Progenitor cell of endocrine pancreas (in vitro differentiated cells): ENCODE measurements at regions not wholly inside any gene's neighbourhood (a gene's known extent, or its start where the extent isn't known, plus 50 kb on each side); places are given as distances from the start of the nearest gene placed in this dataset.

Experiments
- DNase-seq: peaks from one replicate; pipeline ENCODE4 v3.0.0; 2021; ENCODE audit warnings: low spot score; ENCODE audit not compliant: unreplicated experiment
- H3K27ac Mint-ChIP-seq: 2 replicates; pipeline ENCODE4 v1.8.0; 2021; ENCODE audit warnings: mild to moderate bottlenecking, moderate library complexity, mixed read lengths
- H3K27me3 Mint-ChIP-seq: 2 replicates; pipeline ENCODE4 v1.8.0; 2021; ENCODE audit warnings: mixed read lengths
- H3K36me3 Mint-ChIP-seq: 2 replicates; pipeline ENCODE4 v1.8.0; 2022; ENCODE audit warnings: mixed read lengths; ENCODE audit not compliant: insufficient read depth
- H3K4me1 Mint-ChIP-seq: 2 replicates; pipeline ENCODE4 v1.8.0; 2021; ENCODE audit warnings: low read depth, mixed read lengths
- H3K4me3 Mint-ChIP-seq: 2 replicates; pipeline ENCODE4 v1.8.0; 2021; ENCODE audit warnings: low read depth, mild to moderate bottlenecking, moderate library complexity, mixed read lengths
- H3K9me3 Mint-ChIP-seq: 2 replicates; pipeline ENCODE4 v1.8.0; 2021; ENCODE audit warnings: low read depth, mixed read lengths
- TF ChIP-seq, protein P1 (sequence below): fragments of 200-600 bp; sonication (generic); IDR thresholded peaks from one replicate; pipeline ENCODE4 v1.5.0; 2021; ENCODE audit warnings: antibody characterized with exemption, mild to moderate bottlenecking; ENCODE audit not compliant: unreplicated experiment

DNA sequence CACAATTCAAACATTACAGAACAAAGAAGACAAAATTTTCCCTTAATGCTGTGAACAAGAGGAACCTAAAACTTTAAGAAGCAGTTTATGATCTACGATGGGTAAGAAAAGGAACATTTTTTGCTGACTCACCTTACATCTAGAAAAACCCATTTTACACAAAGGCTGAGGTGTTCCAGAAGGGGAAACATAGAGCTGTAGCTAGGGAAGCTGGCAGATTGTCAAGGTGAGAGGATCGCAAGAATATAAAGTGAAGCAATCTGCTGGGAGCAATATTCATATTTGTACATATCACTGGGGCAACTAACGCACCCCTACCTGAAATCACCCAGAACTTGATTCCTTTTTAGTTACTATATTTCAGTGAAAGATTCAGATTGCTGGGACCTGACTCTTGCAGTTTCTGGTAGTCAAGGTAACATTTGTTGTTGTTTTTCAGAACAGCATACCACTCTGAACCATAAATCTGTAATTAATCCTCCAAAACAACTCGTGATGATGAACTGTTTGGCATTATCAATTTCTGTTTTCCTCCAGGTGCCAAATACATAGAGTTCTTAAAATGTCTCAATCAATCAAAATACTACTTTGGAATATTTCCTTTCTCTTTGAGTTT lies 184.1 kb upstream of the LRRC3B start:
- peaks cover 6% of the 10 kb centered on the region for H3K4me1 Mint-ChIP-seq
- no peak overlapping the region for H3K4me3 Mint-ChIP-seq
- no peaks in the 10 kb centered on the region for H3K9me3 Mint-ChIP-seq
- no peak overlapping the region for H3K27ac Mint-ChIP-seq
- no peaks in the 10 kb centered on the region for H3K27me3 Mint-ChIP-seq
- TF ChIP-seq, protein P1, sequence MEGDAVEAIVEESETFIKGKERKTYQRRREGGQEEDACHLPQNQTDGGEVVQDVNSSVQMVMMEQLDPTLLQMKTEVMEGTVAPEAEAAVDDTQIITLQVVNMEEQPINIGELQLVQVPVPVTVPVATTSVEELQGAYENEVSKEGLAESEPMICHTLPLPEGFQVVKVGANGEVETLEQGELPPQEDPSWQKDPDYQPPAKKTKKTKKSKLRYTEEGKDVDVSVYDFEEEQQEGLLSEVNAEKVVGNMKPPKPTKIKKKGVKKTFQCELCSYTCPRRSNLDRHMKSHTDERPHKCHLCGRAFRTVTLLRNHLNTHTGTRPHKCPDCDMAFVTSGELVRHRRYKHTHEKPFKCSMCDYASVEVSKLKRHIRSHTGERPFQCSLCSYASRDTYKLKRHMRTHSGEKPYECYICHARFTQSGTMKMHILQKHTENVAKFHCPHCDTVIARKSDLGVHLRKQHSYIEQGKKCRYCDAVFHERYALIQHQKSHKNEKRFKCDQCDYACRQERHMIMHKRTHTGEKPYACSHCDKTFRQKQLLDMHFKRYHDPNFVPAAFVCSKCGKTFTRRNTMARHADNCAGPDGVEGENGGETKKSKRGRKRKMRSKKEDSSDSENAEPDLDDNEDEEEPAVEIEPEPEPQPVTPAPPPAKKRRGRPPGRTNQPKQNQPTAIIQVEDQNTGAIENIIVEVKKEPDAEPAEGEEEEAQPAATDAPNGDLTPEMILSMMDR, result no peak
- no peak for DNase-seq
- H3K36me3 Mint-ChIP-seq, result no peaks in the 10 kb centered on the region

- no peaks in the 10 kb centered on the region for H3K27me3 Mint-ChIP-seq
- H3K9me3 Mint-ChIP-seq, result no peaks in the 10 kb centered on the region
- TF ChIP-seq, protein P1, result no peak
- H3K36me3 Mint-ChIP-seq, result no peaks in the 10 kb centered on the region
- no peak overlapping the region for H3K27ac Mint-ChIP-seq
- H3K4me1 Mint-ChIP-seq, result peaks cover 8% of the 10 kb centered on the region
- no peak for DNase-seq
- no peak overlapping the region for H3K4me3 Mint-ChIP-seq
These were observed 183.3 kb upstream of the LRRC3B start for GRCh38 chr3:26438981-26439884.

DNA sequence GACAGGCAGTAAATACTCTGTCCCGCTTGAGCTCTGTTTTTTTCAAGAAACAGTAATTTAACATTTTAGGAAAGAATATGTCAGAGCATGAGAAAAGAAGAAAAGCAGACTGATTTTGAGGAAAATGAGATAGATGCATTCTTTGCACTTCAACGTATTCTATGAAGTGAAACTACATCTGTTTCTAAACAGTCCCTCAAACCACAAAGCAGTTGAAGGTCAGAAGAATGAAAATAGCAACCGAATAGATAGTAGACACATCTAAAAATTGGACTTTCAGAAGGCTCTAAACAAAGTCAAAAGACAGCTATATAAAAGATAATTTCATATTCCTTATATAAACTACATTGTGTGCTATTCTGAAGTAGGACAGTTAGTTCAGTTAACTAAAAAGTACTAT lies 172.6 kb upstream of the LRRC3B start:
- peaks cover 16% of the 10 kb centered on the region for H3K4me1 Mint-ChIP-seq
- DNase-seq, result no peak
- TF ChIP-seq, protein P1, result no peak
- H3K4me3 Mint-ChIP-seq, result no peak overlapping the region
- H3K27ac Mint-ChIP-seq, result no peak overlapping the region
- no peaks in the 10 kb centered on the region for H3K27me3 Mint-ChIP-seq
- H3K9me3 Mint-ChIP-seq, result no peaks in the 10 kb centered on the region
- no peaks in the 10 kb centered on the region for H3K36me3 Mint-ChIP-seq

- no peak for DNase-seq
- H3K4me3 Mint-ChIP-seq, result no peak overlapping the region
- peaks cover 16% of the 10 kb centered on the region for H3K4me1 Mint-ChIP-seq
- H3K27me3 Mint-ChIP-seq, result no peaks in the 10 kb centered on the region
- H3K27ac Mint-ChIP-seq, result no peak overlapping the region
- TF ChIP-seq, protein P1, result no peak
- no peaks in the 10 kb centered on the region for H3K36me3 Mint-ChIP-seq
- H3K9me3 Mint-ChIP-seq, result no peaks in the 10 kb centered on the region
These were observed 170.2 kb upstream of the LRRC3B start for GRCh38 chr3:26452363-26452762.

DNA sequence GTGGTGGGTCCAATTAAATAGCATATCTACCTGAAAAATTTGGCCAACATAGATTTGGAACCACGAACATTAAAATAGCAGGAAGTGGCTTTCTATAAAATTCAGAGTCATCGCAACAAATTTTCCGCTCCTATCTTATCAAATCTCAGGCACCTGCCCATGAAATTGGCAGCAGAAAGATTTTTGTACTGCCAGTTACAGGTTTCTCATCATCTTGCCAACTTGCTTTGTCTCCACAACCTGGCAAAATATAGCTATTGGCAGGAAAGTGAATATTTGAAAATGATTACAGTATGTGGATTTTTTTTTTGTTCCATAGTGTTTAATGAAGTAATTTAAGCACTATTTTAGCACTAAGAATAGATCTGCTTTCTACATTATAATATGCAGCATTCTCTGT lies 161.6 kb upstream of the LRRC3B start:
- Mint-ChIP-seq H3K36me3 (peaks cover 1% of the 10 kb centered on the region), H3K4me1 (no peaks in the 10 kb centered on the region), H3K9me3 (peaks cover 12% of the 10 kb centered on the region), H3K27ac (no peak overlapping the region), H3K4me3 (no peak overlapping the region), H3K27me3 (no peaks in the 10 kb centered on the region)
- TF ChIP-seq, protein P1, result no peak
- no peak for DNase-seq
